NB4 (cell line): ENCODE measurements at regions not wholly inside any gene's neighbourhood (a gene's known extent, or its start where the extent isn't known, plus 50 kb on each side); places are given as distances from the start of the nearest gene placed in this dataset.
A peak's percentile ranks its signal among the peaks of the same experiment; 100 is the strongest.

Experiments
- DNase-seq: peaks from one replicate; pipeline ENCODE4 v3.0.0; 2010; ENCODE audit warnings: low read depth
- H3K4me3 ChIP-seq: one replicate; pipeline ENCODE4 v1.5.1; 2011; ENCODE audit warnings: mild to moderate bottlenecking, low read depth, low read length, moderate library complexity
- CTCF ChIP-seq: IDR thresholded peaks from one replicate; pipeline ENCODE4 v1.5.1; 2012; ENCODE audit warnings: low read depth, low read length
- MAX ChIP-seq: IDR thresholded peaks from 2 replicates; pipeline ENCODE4 v1.6.1; 2011; ENCODE audit warnings: low read depth, low read length
- MYC ChIP-seq: IDR thresholded peaks from 2 replicates; pipeline ENCODE4 v1.6.1; 2011; ENCODE audit warnings: low read depth, low read length
- POLR2A ChIP-seq: IDR thresholded peaks from 2 replicates; pipeline ENCODE4 v1.6.1; 2011; ENCODE audit warnings: mild to moderate bottlenecking; ENCODE audit not compliant: insufficient read length; ENCODE audit errors: extremely low read depth

DNA sequence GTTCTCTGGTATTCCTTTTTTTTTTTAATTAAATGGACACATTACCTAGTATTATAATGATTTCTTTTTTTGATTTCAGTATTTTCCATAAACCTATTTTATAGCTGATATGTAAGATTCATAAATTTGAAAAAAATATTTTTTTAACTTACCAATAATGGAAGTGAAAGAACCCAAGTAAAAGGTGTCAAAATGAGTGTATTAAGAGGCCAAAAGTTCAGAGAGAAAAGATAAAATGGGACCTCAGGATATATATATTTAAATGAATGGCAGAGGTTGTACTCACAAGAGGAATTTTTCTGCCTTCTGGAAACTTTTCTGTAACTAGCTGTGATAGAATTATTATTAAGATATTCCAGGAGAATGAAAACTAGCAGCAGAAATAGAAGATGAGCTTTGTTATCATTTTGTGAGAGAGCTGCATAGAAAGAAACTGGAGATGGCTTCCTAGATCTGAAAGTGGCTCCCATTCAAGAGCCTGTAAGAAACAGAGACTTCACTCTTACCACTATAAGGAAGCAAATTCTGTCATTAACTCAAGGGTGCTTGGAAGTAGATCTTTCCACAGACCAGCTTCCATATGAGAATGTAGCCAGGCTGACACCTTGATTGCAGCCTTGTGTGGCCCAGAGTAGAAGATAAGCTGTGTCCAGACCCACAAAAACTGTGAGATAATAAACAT, 91.7 kb downstream of the MRPS30 start:
- no peak for TF ChIP-seq MYC
- TF ChIP-seq CTCF: no peak
- no peak for TF ChIP-seq MAX
- TF ChIP-seq POLR2A: no peak
- DNase-seq: no peak
- no peak overlapping the region for H3K4me3 ChIP-seq

DNA sequence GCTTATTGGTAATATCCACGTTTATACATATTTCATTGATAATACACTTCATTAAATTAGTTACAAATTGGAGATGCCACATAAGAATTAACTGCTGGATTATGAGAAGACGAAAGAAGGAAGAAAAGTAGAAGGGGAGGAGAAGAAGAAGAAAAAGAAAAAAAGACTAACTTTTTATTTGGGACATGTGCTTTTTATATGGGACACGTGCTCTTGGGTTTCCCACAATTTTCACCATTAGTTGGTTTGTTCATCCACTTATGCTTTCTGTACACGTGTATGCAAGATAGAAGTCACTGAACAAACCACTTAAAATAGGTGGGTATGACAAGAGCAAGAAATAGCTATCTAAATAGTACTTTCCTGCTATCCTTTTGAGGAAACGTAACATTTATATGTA, 98.6 kb downstream of the MRPS30 start:
- H3K4me3 ChIP-seq: no peak overlapping the region
- TF ChIP-seq MAX (peak; percentile 31; the same call in 1 of the 2 replicates), CTCF (no peak)
- no peak for DNase-seq

- no peak overlapping the region for H3K4me3 ChIP-seq
- no peak for DNase-seq
- TF ChIP-seq CTCF (no peak), POLR2A (no peak), MAX (no peak), MYC (no peak)
Measured at GRCh38 chr5:44909004-44909403, 100.3 kb downstream of the MRPS30 start.

DNA sequence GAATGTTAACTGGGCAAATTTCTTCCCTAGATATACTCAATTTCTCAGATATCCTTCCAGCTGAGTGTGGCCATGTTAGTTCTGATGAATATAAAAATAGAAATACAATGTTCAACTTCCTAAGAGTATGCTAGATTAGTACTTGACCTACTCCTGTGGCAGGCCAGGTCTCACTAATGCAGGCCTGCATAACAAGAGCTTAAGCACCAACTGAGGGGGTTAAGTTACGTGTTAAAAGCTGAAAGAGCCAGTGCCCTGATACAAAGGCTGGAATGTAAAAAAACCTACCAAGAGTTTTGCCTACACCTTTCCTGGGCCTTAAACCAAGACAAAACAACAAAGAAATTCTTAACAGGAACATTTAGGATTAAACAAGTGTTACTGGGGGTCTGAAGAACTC, 102.8 kb downstream of the MRPS30 start:
- TF ChIP-seq MAX: no peak
- TF ChIP-seq POLR2A: no peak
- TF ChIP-seq CTCF: no peak
- TF ChIP-seq MYC: no peak
- no peak overlapping the region for H3K4me3 ChIP-seq
- no peak for DNase-seq

GRCh38 chr5:44914221-44914620, 105.5 kb downstream of the MRPS30 start:
- no peak for DNase-seq
- TF ChIP-seq CTCF: no peak
- no peak for TF ChIP-seq MAX
- TF ChIP-seq MYC: no peak
- TF ChIP-seq POLR2A: no peak
- H3K4me3 ChIP-seq: no peak overlapping the region
